Nephron (organoid): ENCODE measurements at regions not wholly inside any gene's neighbourhood (a gene's known extent, or its start where the extent isn't known, plus 50 kb on each side); places are given as distances from the start of the nearest gene placed in this dataset.
A peak's percentile ranks its signal among the peaks of the same experiment; 100 is the strongest.

Experiments used
- H3K27ac Mint-ChIP-seq, 3 experiments: 2 replicates each; pipeline ENCODE4 v1.8.0; 2020; ENCODE audit warnings: mixed read lengths in 3 of 3, mild to moderate bottlenecking in 2 of 3, moderate library complexity in 1 of 3
- H3K27me3 Mint-ChIP-seq: 2 replicates; pipeline ENCODE4 v1.8.0; 2021; ENCODE audit warnings: low read depth, mild to moderate bottlenecking, moderate library complexity, mixed read lengths
- H3K36me3 Mint-ChIP-seq: 2 replicates; pipeline ENCODE4 v1.8.0; 2020; ENCODE audit warnings: low read depth, mixed read lengths
- H3K4me1 Mint-ChIP-seq: 2 replicates; pipeline ENCODE4 v1.8.0; 2020; ENCODE audit warnings: mixed read lengths
- H3K4me3 Mint-ChIP-seq, 3 experiments: 2 replicates each; pipeline ENCODE4 v1.8.0; 2020; ENCODE audit warnings: mild to moderate bottlenecking in 3 of 3, mixed read lengths in 3 of 3, moderate library complexity in 2 of 3
- H3K9me3 Mint-ChIP-seq: 2 replicates; pipeline ENCODE4 v1.8.0; 2020; ENCODE audit warnings: mixed read lengths
- TF ChIP-seq, protein P1 (sequence below), 3 experiments: fragments of 200-600 bp; sonication (generic); IDR thresholded peaks; one replicate each; pipeline ENCODE4 v1.5.0; 2021; ENCODE audit warnings: antibody characterized with exemption in 3 of 3; ENCODE audit not compliant: unreplicated experiment in 3 of 3

GRCh38 chr1:94318505-94319030 is 81.2 kb upstream of the ARHGAP29 start:
- TF ChIP-seq, protein P1, sequence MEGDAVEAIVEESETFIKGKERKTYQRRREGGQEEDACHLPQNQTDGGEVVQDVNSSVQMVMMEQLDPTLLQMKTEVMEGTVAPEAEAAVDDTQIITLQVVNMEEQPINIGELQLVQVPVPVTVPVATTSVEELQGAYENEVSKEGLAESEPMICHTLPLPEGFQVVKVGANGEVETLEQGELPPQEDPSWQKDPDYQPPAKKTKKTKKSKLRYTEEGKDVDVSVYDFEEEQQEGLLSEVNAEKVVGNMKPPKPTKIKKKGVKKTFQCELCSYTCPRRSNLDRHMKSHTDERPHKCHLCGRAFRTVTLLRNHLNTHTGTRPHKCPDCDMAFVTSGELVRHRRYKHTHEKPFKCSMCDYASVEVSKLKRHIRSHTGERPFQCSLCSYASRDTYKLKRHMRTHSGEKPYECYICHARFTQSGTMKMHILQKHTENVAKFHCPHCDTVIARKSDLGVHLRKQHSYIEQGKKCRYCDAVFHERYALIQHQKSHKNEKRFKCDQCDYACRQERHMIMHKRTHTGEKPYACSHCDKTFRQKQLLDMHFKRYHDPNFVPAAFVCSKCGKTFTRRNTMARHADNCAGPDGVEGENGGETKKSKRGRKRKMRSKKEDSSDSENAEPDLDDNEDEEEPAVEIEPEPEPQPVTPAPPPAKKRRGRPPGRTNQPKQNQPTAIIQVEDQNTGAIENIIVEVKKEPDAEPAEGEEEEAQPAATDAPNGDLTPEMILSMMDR (IDR thresholded peaks at IDR 0.05; ENCODE audit: unreplicated experiment in 3 of 3): no peak
- peaks cover 56% of the 10 kb centered on the region for H3K4me1 Mint-ChIP-seq
- H3K9me3 Mint-ChIP-seq: no peaks in the 10 kb centered on the region
- H3K27ac Mint-ChIP-seq: peak overlapping the region in 2 of 3 experiments; percentile 23 to 33
- no peaks in the 10 kb centered on the region for H3K36me3 Mint-ChIP-seq
- H3K27me3 Mint-ChIP-seq: no peaks in the 10 kb centered on the region
- H3K4me3 Mint-ChIP-seq: no peak overlapping the region

- peaks cover 51% of the 10 kb centered on the region for H3K4me1 Mint-ChIP-seq
Measured at GRCh38 chr1:94317790-94318188, 80.4 kb upstream of the ARHGAP29 start.

DNA sequence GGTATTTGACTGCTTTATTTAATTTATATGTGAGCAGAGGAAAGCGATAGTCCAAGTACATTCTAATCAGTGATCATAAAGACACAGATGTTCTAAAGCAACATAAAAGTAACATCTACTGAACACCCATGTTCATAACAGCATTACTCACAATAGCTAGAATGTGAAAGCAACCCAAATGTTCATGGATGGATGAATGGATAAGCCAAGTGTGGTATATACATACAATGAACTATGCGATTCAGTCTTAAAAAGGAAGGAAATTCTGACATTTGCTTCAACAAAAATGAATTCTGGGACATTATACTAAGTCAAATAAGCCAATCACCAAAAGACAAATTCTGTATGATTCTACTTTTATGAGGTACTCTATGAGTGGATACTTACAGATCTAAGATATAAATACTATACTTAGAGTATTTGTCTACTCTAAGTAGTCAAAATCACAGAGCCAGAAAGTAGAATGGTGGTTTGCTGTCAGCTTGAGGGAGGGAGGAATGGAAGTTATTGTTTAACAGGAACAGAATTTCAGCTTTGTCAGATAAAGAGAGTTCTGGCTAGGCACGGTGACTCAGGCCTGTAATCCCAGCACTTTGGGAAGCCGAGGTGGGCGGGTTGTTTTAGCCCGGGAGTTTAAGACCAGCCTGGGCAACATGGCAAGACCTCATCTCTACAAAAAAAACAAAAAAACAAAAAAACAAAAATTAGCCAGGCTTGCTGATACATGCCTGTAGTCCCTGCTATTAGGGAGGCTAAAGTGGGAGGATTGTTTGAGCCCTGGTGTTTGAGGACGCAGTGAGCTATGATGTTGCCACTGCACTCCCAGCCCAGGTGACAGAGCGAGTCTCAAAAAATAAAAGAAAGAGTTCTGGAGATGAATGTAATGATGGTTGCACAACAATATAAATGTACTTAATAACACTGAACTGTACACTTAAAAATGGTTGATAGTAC is 79.7 kb upstream of the ARHGAP29 start:
- peaks cover 45% of the 10 kb centered on the region for H3K4me1 Mint-ChIP-seq
- H3K27me3 Mint-ChIP-seq: no peaks in the 10 kb centered on the region
- H3K4me3 Mint-ChIP-seq: no peak overlapping the region
- TF ChIP-seq, protein P1 (IDR thresholded peaks at IDR 0.05; ENCODE audit: unreplicated experiment in 3 of 3): no peak
- H3K9me3 Mint-ChIP-seq: no peaks in the 10 kb centered on the region
- H3K36me3 Mint-ChIP-seq: no peaks in the 10 kb centered on the region
- H3K27ac Mint-ChIP-seq: peak overlapping the region; percentile 91 to 97 (median 97)

More at GRCh38 chr1:94317790-94318188, 80.4 kb upstream of the ARHGAP29 start:
- TF ChIP-seq, protein P1 (IDR thresholded peaks at IDR 0.05; ENCODE audit: unreplicated experiment in 3 of 3): no peak
- no peak overlapping the region for H3K4me3 Mint-ChIP-seq
- no peaks in the 10 kb centered on the region for H3K27me3 Mint-ChIP-seq
- no peaks in the 10 kb centered on the region for H3K9me3 Mint-ChIP-seq
- peak overlapping the region in 2 of 3 experiments; percentile 91 to 97 for H3K27ac Mint-ChIP-seq
- H3K36me3 Mint-ChIP-seq: no peaks in the 10 kb centered on the region

DNA sequence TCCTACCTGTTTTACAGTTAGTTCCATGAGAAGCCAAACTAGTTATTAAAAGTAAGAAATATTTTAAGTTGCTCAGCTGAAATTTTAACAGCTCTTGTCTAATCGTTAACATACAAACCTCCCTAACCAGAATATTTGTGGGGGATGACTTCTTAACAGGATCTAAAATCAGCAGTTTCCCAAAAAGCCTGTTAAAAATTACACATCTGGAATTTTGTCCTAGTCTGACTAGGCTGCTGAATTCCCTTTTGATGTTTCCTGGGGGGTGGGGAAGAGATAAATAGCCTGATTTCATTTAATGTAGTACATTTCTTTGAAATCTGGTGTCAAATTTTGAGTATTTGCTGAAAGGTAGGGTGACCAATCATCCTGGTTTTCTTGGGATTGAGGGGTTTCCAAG is 78.8 kb upstream of the ARHGAP29 start:
- H3K4me1 Mint-ChIP-seq: peaks cover 37% of the 10 kb centered on the region
- TF ChIP-seq, protein P1 (IDR thresholded peaks at IDR 0.05; ENCODE audit: unreplicated experiment in 3 of 3): no peak
- H3K4me3 Mint-ChIP-seq: peak overlapping the region in 2 of 3 experiments; percentile 7 to 9
- H3K27ac Mint-ChIP-seq: peak overlapping the region; percentile 91 to 97 (median 97)
- H3K36me3 Mint-ChIP-seq: no peaks in the 10 kb centered on the region
- no peaks in the 10 kb centered on the region for H3K9me3 Mint-ChIP-seq
- no peaks in the 10 kb centered on the region for H3K27me3 Mint-ChIP-seq

DNA sequence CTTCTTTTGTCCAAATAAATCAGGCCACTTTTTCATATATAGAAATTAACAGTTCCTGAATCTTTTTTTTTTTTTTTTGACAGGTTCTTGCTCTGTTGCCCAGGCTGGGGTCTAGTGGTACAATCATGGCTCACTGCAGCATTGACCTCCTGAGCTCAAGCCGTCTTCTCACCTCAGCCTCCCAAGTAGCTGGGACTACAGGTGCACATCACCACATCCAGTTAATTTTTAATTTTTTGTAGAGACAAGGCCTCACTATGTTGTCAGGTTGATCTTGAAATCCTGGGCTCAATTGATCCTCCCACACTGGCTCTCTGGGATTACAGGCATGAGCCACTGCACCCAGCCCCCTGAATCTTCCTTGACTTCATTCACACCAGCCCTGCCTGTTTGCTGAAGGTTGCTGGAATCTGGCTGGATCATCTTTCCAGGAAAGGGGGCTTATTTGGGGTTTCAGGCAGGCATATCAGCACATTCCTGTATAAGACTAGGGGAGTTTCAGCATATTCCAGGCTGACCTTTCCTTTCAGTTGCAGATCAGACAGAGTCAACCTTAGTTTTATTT is 78.2 kb upstream of the ARHGAP29 start:
- H3K27ac Mint-ChIP-seq: peak overlapping the region; percentile 91 to 97 (median 97)
- H3K4me1 Mint-ChIP-seq: peaks cover 33% of the 10 kb centered on the region
- no peaks in the 10 kb centered on the region for H3K27me3 Mint-ChIP-seq
- no peak overlapping the region for H3K4me3 Mint-ChIP-seq
- no peaks in the 10 kb centered on the region for H3K36me3 Mint-ChIP-seq
- TF ChIP-seq, protein P1 (IDR thresholded peaks at IDR 0.05; ENCODE audit: unreplicated experiment in 3 of 3): no peak
- H3K9me3 Mint-ChIP-seq: no peaks in the 10 kb centered on the region
